ENCODE measurements at regions not wholly inside any gene's neighbourhood (a gene's known extent, or its start where the extent isn't known, plus 50 kb on each side); places are given as distances from the start of the nearest gene placed in this dataset.

GRCh38 chr21:15273244-15273643 is 208.4 kb upstream of the NRIP1 start:
- no peak for TF ChIP-seq POLR2A (IDR thresholded peaks at IDR 0.05; ENCODE audit: low read length)
- no peak for TF ChIP-seq GATA1 (IDR thresholded peaks at IDR 0.05; ENCODE audit: low read depth, low read length)

Data from erythroblast (primary cell).